Stomach (tissue), 8 donors: ENCODE measurements at regions not wholly inside any gene's neighbourhood (a gene's known extent, or its start where the extent isn't known, plus 50 kb on each side); places are given as distances from the start of the nearest gene placed in this dataset.

Experiments used
- DNase-seq, 2 donors: peaks; one replicate each; pipeline versions ENCODE4 v3.0.0 to v3.0.0-alpha.2; 2013 to 2019
- H3K27ac ChIP-seq, 5 donors: fragments of 200-600 bp in 4 of 5; sonication (generic) in 4 of 5; one replicate each; pipeline ENCODE4 v1.5.1; 2013 to 2019; ENCODE audit warnings: mild to moderate bottlenecking in 1 of 5, moderate library complexity in 1 of 5
- H3K27me3 ChIP-seq, 3 donors: fragments of 200-600 bp; sonication (generic); one replicate each; pipeline ENCODE4 v1.5.1; 2017 to 2019; ENCODE audit warnings: mixed run types in 1 of 3
- H3K36me3 ChIP-seq, 4 donors: fragments of 200-600 bp; sonication (generic); 1 replicate in 3 of 4; 2 replicates in 1 of 4; pipeline ENCODE4 v1.5.1; 2016 to 2019
- H3K4me1 ChIP-seq, 4 donors: fragments of 200-600 bp; sonication (generic); one replicate each; pipeline ENCODE4 v1.5.1; 2016 to 2019
- H3K4me3 ChIP-seq, 4 donors: fragments of 200-600 bp; sonication (generic) in 3 of 4; one replicate each; pipeline ENCODE4 v1.5.1; 2016 to 2019; ENCODE audit warnings: mild to moderate bottlenecking in 1 of 4
- H3K9me3 ChIP-seq, 4 donors: fragments of 200-600 bp; sonication (generic); one replicate each; pipeline ENCODE4 v1.5.1; 2016 to 2019
- CTCF ChIP-seq, 7 experiments: fragments of 450-650 bp in 4 of 7; fragments of 200-600 bp in 3 of 7; sonication (generic) in 3 of 7; IDR thresholded peaks; one replicate each; pipeline ENCODE4 v1.5.1; 2016 to 2019; ENCODE audit warnings: antibody characterized with exemption in 7 of 7, control low read depth in 2 of 7, mild to moderate bottlenecking in 1 of 7
- EP300 ChIP-seq: sonication (generic); formaldehyde crosslinking; IDR thresholded peaks from one replicate; pipeline ENCODE4 v1.6.1; 2017; ENCODE audit warnings: antibody characterized with exemption
- POLR2A ChIP-seq, 4 donors: fragments of 450-650 bp; IDR thresholded peaks; one replicate each; pipeline ENCODE4 v1.6.1; 2016; ENCODE audit warnings: antibody characterized with exemption in 4 of 4, control low read depth in 2 of 4, mild to moderate bottlenecking in 1 of 4, moderate library complexity in 1 of 4
- POLR2AphosphoS5 ChIP-seq, 3 donors: sonication (generic); formaldehyde crosslinking; IDR thresholded peaks; one replicate each; pipeline ENCODE4 v1.6.1; 2016; ENCODE audit warnings: antibody characterized with exemption in 3 of 3
- WGBS, 5 donors: extraction: QIAGEN DNeasy Blood & Tissue Kit in 3 of 5; methylation state at CpG; one replicate each; pipeline versions ENCODE4 v1.1.5 to v1.1.7; 2013 to 2018; 5-methylcytosine and 5-hydroxymethylcytosine counted together
- intact Hi-C: fragments of 100-400 bp; cut with DNase I; formaldehyde crosslinking; loops from one replicate; pipeline ENCODE4 v1.15.1; 2023; ENCODE audit warnings: low total_unique reads
- donor health status: healthy with polysubstance abuse.
- donor health status: Bipolar disorder and iron deficiency.
- donor health status: healthy.

- 23 to 80% (median 39%) methylated on average over 2 to 5 of the region's 5 CpGs for WGBS, 5 donors
- no peaks in the 10 kb centered on the region for H3K9me3 ChIP-seq
- peaks cover 0 to 68% (median 8%) of the 10 kb centered on the region in 3 donors for H3K27me3 ChIP-seq
- no peak for DNase-seq
- H3K27ac ChIP-seq = no peak overlapping the region
- no peaks in the 10 kb centered on the region for H3K36me3 ChIP-seq
- TF ChIP-seq POLR2AphosphoS5 (IDR thresholded peaks at IDR 0.05) = no peak
- no peak for TF ChIP-seq EP300
- no peak for TF ChIP-seq POLR2A (IDR thresholded peaks at IDR 0.05)
- TF ChIP-seq CTCF (IDR thresholded peaks at IDR 0.05) = no peak
- intact Hi-C loops = no loop called here
- H3K4me1 ChIP-seq = peaks cover 0 to 4% (median 0%) of the 10 kb centered on the region in 4 donors
- H3K4me3 ChIP-seq = no peak overlapping the region
Observed at GRCh38 chr22:22352371-22352999, 107.9 kb downstream of the VPREB1 start.

DNA sequence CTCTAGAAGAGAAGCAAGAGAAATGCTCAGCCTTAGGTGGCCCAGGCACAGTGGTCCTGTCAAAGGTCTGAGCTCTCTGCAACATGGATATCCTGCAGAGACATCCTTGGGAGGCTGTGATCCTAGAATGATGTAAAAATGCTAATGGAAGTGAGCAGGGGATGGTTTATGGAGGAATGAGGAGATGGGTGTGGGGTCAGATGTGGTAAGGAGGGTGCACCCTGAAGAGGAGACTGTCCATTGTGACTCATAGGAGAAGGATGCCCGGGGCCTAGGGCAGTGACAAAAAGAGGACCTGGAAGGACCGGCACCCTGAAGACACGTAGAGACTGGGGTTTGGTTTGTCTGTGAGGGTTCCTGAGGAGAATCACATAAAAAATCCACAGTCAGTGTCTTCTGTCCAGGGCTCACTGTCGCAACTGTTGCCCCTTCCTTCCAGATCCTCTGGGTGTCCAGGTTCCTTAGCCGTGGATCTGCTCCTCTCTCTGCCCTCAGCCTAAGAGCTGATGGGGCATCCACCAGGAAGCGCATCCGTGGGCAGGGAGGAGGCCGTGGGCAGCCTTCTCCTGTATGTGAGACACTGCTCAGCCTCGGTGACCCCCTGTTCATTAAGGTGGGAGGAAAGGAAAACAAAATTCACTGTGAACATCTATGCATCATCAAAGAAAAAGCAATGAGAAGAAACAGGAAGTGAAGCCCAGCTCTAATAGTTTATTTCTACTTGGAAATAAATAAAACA lies 110.7 kb downstream of the VPREB1 start:
- no peak for DNase-seq
- Histone ChIP-seq H3K4me1 (peaks cover 0 to 5% (median 0%) of the 10 kb centered on the region in 4 donors), H3K9me3 (peaks cover 0 to 3% (median 0%) of the 10 kb centered on the region in 4 donors), H3K27ac (no peak overlapping the region), H3K36me3 (no peaks in the 10 kb centered on the region), H3K27me3 (peaks cover 0 to 49% (median 4%) of the 10 kb centered on the region in 3 donors), H3K4me3 (no peak overlapping the region)
- 69 to 81% (median 77%) methylated on average over 9 of the region's 9 CpGs for WGBS, 5 donors
- no peak for TF ChIP-seq POLR2A (IDR thresholded peaks at IDR 0.05)
- TF ChIP-seq POLR2AphosphoS5 (IDR thresholded peaks at IDR 0.05) = no peak
- no peak for TF ChIP-seq EP300
- TF ChIP-seq CTCF (IDR thresholded peaks at IDR 0.05) = no peak
- intact Hi-C loops = no loop called here

DNA sequence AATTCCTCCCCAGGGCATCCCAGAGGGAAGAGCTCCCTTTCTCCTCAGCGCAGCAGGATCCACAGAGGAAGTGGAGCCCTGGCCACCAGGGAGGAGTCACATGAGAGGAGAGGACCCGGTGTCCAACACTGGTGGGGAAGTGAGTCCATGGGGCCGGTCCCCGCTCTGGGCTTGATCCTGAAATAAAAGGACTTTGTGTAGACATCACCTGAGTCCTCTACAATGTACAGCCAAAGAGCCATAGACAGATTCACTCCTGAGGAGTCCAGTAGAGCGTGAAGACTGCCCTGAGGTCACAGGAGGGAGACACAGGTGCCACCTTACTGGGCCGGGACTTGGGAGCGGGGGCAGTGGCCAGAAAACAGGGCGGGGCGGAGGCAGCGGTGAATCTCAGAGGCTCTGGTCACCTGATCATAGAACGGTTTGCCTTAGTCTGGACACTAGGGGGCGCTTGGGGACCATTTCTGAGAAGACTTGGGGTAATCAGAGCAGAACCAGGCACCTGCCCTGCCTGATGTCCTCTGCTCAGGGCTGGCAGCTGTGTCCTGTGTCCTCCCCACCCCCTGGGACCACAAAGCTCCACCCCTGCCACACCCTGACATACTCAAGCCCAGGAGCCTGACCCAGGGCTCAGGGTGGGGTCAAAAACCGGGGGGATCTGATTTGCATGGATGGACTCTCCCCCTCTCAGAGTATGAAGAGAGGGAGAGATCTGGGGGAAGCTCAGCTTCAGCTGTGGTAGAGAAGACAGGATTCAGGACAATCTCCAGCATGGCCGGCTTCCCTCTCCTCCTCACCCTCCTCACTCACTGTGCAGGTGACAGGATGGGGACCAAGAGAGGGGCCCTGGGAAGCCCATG lies 112.7 kb downstream of the VPREB1 start:
- peak; percentile 67 to 89 for DNase-seq
- Histone ChIP-seq H3K27ac (no peak overlapping the region), H3K4me1 (peaks cover 0 to 5% (median 0%) of the 10 kb centered on the region in 4 donors), H3K4me3 (no peak overlapping the region), H3K9me3 (peaks cover 0 to 3% (median 0%) of the 10 kb centered on the region in 4 donors), H3K36me3 (no peaks in the 10 kb centered on the region), H3K27me3 (peaks cover 0 to 37% (median 0%) of the 10 kb centered on the region in 3 donors)
- TF ChIP-seq POLR2AphosphoS5 (IDR thresholded peaks at IDR 0.05) = no peak
- peak in 5 of 7 experiments; percentile 24 to 51 (median 36) for TF ChIP-seq CTCF (IDR thresholded peaks at IDR 0.05)
- 17 to 19% (median 19%) methylated on average over 13 to 14 of the region's 14 CpGs for WGBS, 5 donors
- intact Hi-C loops = no loop called here

GRCh38 chr22:22358152-22358551 lies 113.6 kb downstream of the VPREB1 start:
- 70 to 87% (median 73%) methylated on average over 3 to 4 of the region's 4 CpGs; no CpG with 5 or more reads in 1 of the 5 donors for WGBS, 5 donors
- H3K4me1 ChIP-seq = peaks cover 0 to 5% (median 0%) of the 10 kb centered on the region in 4 donors
- peaks cover 0 to 3% (median 0%) of the 10 kb centered on the region in 4 donors for H3K9me3 ChIP-seq
- intact Hi-C loops = no loop called here
- peaks cover 0 to 44% (median 0%) of the 10 kb centered on the region in 3 donors for H3K27me3 ChIP-seq
- H3K4me3 ChIP-seq = no peak overlapping the region
- no peak for DNase-seq
- no peaks in the 10 kb centered on the region for H3K36me3 ChIP-seq
- no peak overlapping the region for H3K27ac ChIP-seq
- TF ChIP-seq EP300 (no peak), POLR2A (IDR thresholded peaks at IDR 0.05) (no peak), POLR2AphosphoS5 (IDR thresholded peaks at IDR 0.05) (no peak), CTCF (IDR thresholded peaks at IDR 0.05) (no peak)
